H9 (cell line): ENCODE measurements at regions not wholly inside any gene's neighbourhood (a gene's known extent, or its start where the extent isn't known, plus 50 kb on each side); places are given as distances from the start of the nearest gene placed in this dataset.

Source experiments
- DNase-seq: peaks from one replicate; pipeline ENCODE4 v3.0.0-alpha.2; 2017
- H2AFZ ChIP-seq: one replicate; pipeline ENCODE4 v1.6.1; 2013; ENCODE audit warnings: mild to moderate bottlenecking, low read length, control low read depth, moderate library complexity
- H2AK5ac ChIP-seq: 2 replicates; pipeline ENCODE4 v1.6.1; 2013; ENCODE audit warnings: low read length, control low read depth, mixed read lengths; ENCODE audit not compliant: insufficient read length
- H2BK120ac ChIP-seq: one replicate; pipeline ENCODE4 v1.6.1; 2013; ENCODE audit warnings: low read depth, mild to moderate bottlenecking, low read length, control low read depth, inconsistent platforms; ENCODE audit not compliant: poor library complexity, severe bottlenecking
- H2BK12ac ChIP-seq: 2 replicates; pipeline ENCODE4 v1.6.1; 2013; ENCODE audit warnings: low read length, control low read depth, mixed read lengths, low read depth; ENCODE audit not compliant: insufficient read length
- H2BK15ac ChIP-seq: 2 replicates; pipeline ENCODE4 v1.6.1; 2013; ENCODE audit warnings: low read depth, low read length, control low read depth
- H2BK20ac ChIP-seq: one replicate; pipeline ENCODE4 v1.6.1; 2013; ENCODE audit warnings: low read depth, mild to moderate bottlenecking, low read length, control low read depth, inconsistent platforms; ENCODE audit not compliant: poor library complexity, severe bottlenecking
- H2BK5ac ChIP-seq: 2 replicates; pipeline ENCODE4 v1.6.1; 2013; ENCODE audit warnings: low read length, control low read depth, mixed read lengths; ENCODE audit not compliant: insufficient read length
- H3K14ac ChIP-seq: 2 replicates; pipeline ENCODE4 v1.6.1; 2013; ENCODE audit warnings: low read length, control low read depth; ENCODE audit not compliant: insufficient read depth
- H3K18ac ChIP-seq: 2 replicates; pipeline ENCODE4 v1.6.1; 2013; ENCODE audit warnings: low read depth, mild to moderate bottlenecking, mixed read lengths, low read length, control low read depth; ENCODE audit not compliant: insufficient read length
- H3K23ac ChIP-seq: 2 replicates; pipeline ENCODE4 v1.6.1; 2013; ENCODE audit warnings: low read length, control low read depth, mixed read lengths, low read depth; ENCODE audit not compliant: insufficient read length
- H3K23me2 ChIP-seq: 2 replicates; pipeline ENCODE4 v1.6.1; 2013; ENCODE audit warnings: low read depth, mild to moderate bottlenecking, mixed read lengths, low read length, control low read depth; ENCODE audit not compliant: insufficient read length, poor library complexity, severe bottlenecking
- H3K27ac ChIP-seq: 2 replicates; pipeline ENCODE4 v1.5.1; 2013; ENCODE audit warnings: low read length, control low read depth, mixed read lengths, low read depth; ENCODE audit not compliant: insufficient read length
- H3K27me3 ChIP-seq: 2 replicates; pipeline ENCODE4 v1.6.1; 2013; ENCODE audit warnings: low read length, control low read depth, inconsistent platforms; ENCODE audit not compliant: insufficient read depth
- H3K4ac ChIP-seq: 2 replicates; pipeline ENCODE4 v1.6.1; 2013; ENCODE audit warnings: low read depth, mild to moderate bottlenecking, control low read depth, inconsistent platforms, low read length, moderate library complexity
- H3K4me1 ChIP-seq: 2 replicates; pipeline ENCODE4 v1.6.1; 2013; ENCODE audit warnings: low read length, control low read depth, inconsistent platforms; ENCODE audit not compliant: insufficient read depth
- H3K4me2 ChIP-seq: 2 replicates; pipeline ENCODE4 v1.6.1; 2013; ENCODE audit warnings: low read length, control low read depth, mixed read lengths; ENCODE audit not compliant: insufficient read length, insufficient read depth
- H3K56ac ChIP-seq: 2 replicates; pipeline ENCODE4 v1.6.1; 2013; ENCODE audit warnings: low read depth, mild to moderate bottlenecking, mixed read lengths, low read length, control low read depth; ENCODE audit not compliant: insufficient read length
- H3K79me1 ChIP-seq: 2 replicates; pipeline ENCODE4 v1.6.1; 2013; ENCODE audit warnings: low read depth, mild to moderate bottlenecking, moderate library complexity, low read length, control low read depth, inconsistent platforms; ENCODE audit not compliant: insufficient read depth, poor library complexity, severe bottlenecking
- H3K79me2 ChIP-seq: 2 replicates; pipeline ENCODE4 v1.6.1; 2013; ENCODE audit warnings: low read length, control low read depth, inconsistent platforms; ENCODE audit not compliant: insufficient read depth
- H3K9ac ChIP-seq: 2 replicates; pipeline ENCODE4 v1.6.1; 2013; ENCODE audit warnings: low read length, control low read depth, mixed read lengths; ENCODE audit not compliant: insufficient read length; ENCODE audit errors: extremely low read depth
- H3K9me3 ChIP-seq: one replicate; pipeline ENCODE4 v1.6.1; 2013; ENCODE audit warnings: low read depth, low read length, inconsistent platforms; ENCODE audit not compliant: control insufficient read depth
- H3T11ph ChIP-seq: one replicate; pipeline ENCODE4 v1.6.1; 2013; ENCODE audit warnings: mild to moderate bottlenecking, low read length, control low read depth, inconsistent platforms
- H4K20me1 ChIP-seq: one replicate; pipeline ENCODE4 v1.6.1; 2013; ENCODE audit not compliant: control insufficient read depth, insufficient read length, insufficient read depth
- H4K5ac ChIP-seq: 2 replicates; pipeline ENCODE4 v1.6.1; 2013; ENCODE audit warnings: low read depth, mild to moderate bottlenecking, mixed read lengths, low read length, control low read depth; ENCODE audit not compliant: insufficient read length
- H4K8ac ChIP-seq: replicated peaks from 2 replicates; pipeline ENCODE4 v1.6.1; 2013; ENCODE audit warnings: low read length, control low read depth, mixed read lengths, low read depth; ENCODE audit not compliant: insufficient read length
- H4K91ac ChIP-seq: 2 replicates; pipeline ENCODE4 v1.6.1; 2013; ENCODE audit warnings: low read depth, mild to moderate bottlenecking, moderate library complexity, mixed read lengths, low read length, control low read depth; ENCODE audit not compliant: insufficient read length
- H3K27ac Mint-ChIP-seq, 3 experiments: 2 replicates in 2 of 3; 3 replicates in 1 of 3; pipeline ENCODE4 v1.8.0; 2020 to 2021; ENCODE audit warnings: mixed read lengths in 3 of 3, mild to moderate bottlenecking in 1 of 3, moderate library complexity in 1 of 3
- H3K27me3 Mint-ChIP-seq: 2 replicates; pipeline ENCODE4 v1.8.0; 2021; ENCODE audit warnings: low read depth, mild to moderate bottlenecking, moderate library complexity, mixed read lengths
- H3K36me3 Mint-ChIP-seq, 3 experiments: 2 replicates in 2 of 3; 3 replicates in 1 of 3; pipeline ENCODE4 v1.8.0; 2020 to 2021; ENCODE audit warnings: low read depth in 3 of 3, mixed read lengths in 3 of 3; ENCODE audit not compliant: insufficient read depth in 1 of 3
- H3K4me1 Mint-ChIP-seq, 2 experiments: 2 replicates each; pipeline ENCODE4 v1.8.0; 2020; ENCODE audit warnings: mixed read lengths in 2 of 2
- H3K4me3 Mint-ChIP-seq, 2 experiments: 2 replicates in 1 of 2; 3 replicates in 1 of 2; pipeline ENCODE4 v1.8.0; 2020 to 2021; ENCODE audit warnings: mild to moderate bottlenecking in 2 of 2, mixed read lengths in 2 of 2, moderate library complexity in 1 of 2
- H3K9me3 Mint-ChIP-seq, 2 experiments: 2 replicates in 1 of 2; 3 replicates in 1 of 2; pipeline ENCODE4 v1.8.0; 2020; ENCODE audit warnings: mild to moderate bottlenecking in 2 of 2, mixed read lengths in 2 of 2, moderate library complexity in 1 of 2
- WGBS: extraction: QIAGEN DNeasy Blood & Tissue Kit; methylation state at CpG from one replicate; pipeline ENCODE4 v1.1.7; 2013; ENCODE audit warnings: missing lambda C conversion rate, low lambda C conversion rate, mixed read lengths; ENCODE audit not compliant: insufficient read length; ENCODE audit errors: extremely low coverage; 5-methylcytosine and 5-hydroxymethylcytosine counted together
- TF ChIP-seq, protein P1 (sequence below): fragments of 200-600 bp; sonication (generic); conservative IDR thresholded peaks from 3 replicates; pipeline ENCODE4 v1.8.0; 2021; ENCODE audit warnings: antibody characterized with exemption, mild to moderate bottlenecking

- no CpG with 5 or more reads among the region's 7 CpGs for WGBS
- Histone ChIP-seq H2BK5ac (no peak overlapping the region), H4K5ac (no peak overlapping the region), H3K27ac (no peak overlapping the region), H2BK20ac (no peak overlapping the region), H2BK12ac (no peak overlapping the region), H3K4ac (no peak overlapping the region), H3T11ph (no peak overlapping the region), H2BK15ac (no peak overlapping the region), H2BK120ac (no peak overlapping the region), H3K23ac (no peak overlapping the region), H3K4me2 (no peak overlapping the region), H3K9ac (no peak overlapping the region), H4K20me1 (no peaks in the 10 kb centered on the region), H3K56ac (no peak overlapping the region), H3K79me1 (no peaks in the 10 kb centered on the region), H3K4me1 (no peaks in the 10 kb centered on the region), H3K14ac (no peak overlapping the region), H3K23me2 (no peaks in the 10 kb centered on the region), H4K8ac (no peak overlapping the region), H4K91ac (no peak overlapping the region), H3K27me3 (no peaks in the 10 kb centered on the region), H3K18ac (no peak overlapping the region), H2AK5ac (no peak overlapping the region), H3K9me3 (no peaks in the 10 kb centered on the region), H2AFZ (no peak overlapping the region), H3K79me2 (no peaks in the 10 kb centered on the region)
- no peak for DNase-seq
- Mint-ChIP-seq H3K27me3 (peaks cover 4% of the 10 kb centered on the region), H3K9me3 (peaks cover 2 to 5% of the 10 kb centered on the region in 2 experiments; a peak in 3 of 5 replicates), H3K4me3 (no peak overlapping the region), H3K27ac (no peak overlapping the region), H3K4me1 (no peaks in the 10 kb centered on the region), H3K36me3 (no peaks in the 10 kb centered on the region)
- TF ChIP-seq, protein P1, sequence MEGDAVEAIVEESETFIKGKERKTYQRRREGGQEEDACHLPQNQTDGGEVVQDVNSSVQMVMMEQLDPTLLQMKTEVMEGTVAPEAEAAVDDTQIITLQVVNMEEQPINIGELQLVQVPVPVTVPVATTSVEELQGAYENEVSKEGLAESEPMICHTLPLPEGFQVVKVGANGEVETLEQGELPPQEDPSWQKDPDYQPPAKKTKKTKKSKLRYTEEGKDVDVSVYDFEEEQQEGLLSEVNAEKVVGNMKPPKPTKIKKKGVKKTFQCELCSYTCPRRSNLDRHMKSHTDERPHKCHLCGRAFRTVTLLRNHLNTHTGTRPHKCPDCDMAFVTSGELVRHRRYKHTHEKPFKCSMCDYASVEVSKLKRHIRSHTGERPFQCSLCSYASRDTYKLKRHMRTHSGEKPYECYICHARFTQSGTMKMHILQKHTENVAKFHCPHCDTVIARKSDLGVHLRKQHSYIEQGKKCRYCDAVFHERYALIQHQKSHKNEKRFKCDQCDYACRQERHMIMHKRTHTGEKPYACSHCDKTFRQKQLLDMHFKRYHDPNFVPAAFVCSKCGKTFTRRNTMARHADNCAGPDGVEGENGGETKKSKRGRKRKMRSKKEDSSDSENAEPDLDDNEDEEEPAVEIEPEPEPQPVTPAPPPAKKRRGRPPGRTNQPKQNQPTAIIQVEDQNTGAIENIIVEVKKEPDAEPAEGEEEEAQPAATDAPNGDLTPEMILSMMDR: no peak
These were observed 710.7 kb upstream of the FAM241A start for GRCh38 chr4:111434586-111434985.
